Endothelial cell (in vitro differentiated cells): ENCODE measurements at regions not wholly inside any gene's neighbourhood (a gene's known extent, or its start where the extent isn't known, plus 50 kb on each side); places are given as distances from the start of the nearest gene placed in this dataset.

Experiments
- DNase-seq: peaks from one replicate; pipeline ENCODE4 v3.0.0; 2021; ENCODE audit warnings: low spot score
- H3K27ac Mint-ChIP-seq: one replicate; pipeline ENCODE4 v1.8.0; 2021; ENCODE audit warnings: mixed read lengths, inconsistent platforms; ENCODE audit not compliant: unreplicated experiment
- H3K27me3 Mint-ChIP-seq: one replicate; pipeline ENCODE4 v1.8.0; 2021; ENCODE audit warnings: mild to moderate bottlenecking, moderate library complexity, mixed read lengths, inconsistent platforms; ENCODE audit not compliant: unreplicated experiment
- H3K36me3 Mint-ChIP-seq: one replicate; pipeline ENCODE4 v1.8.0; 2021; ENCODE audit warnings: mild to moderate bottlenecking, low read depth, mixed read lengths, inconsistent platforms; ENCODE audit not compliant: unreplicated experiment
- H3K4me1 Mint-ChIP-seq: one replicate; pipeline ENCODE4 v1.8.0; 2021; ENCODE audit warnings: mild to moderate bottlenecking, mixed read lengths, inconsistent platforms; ENCODE audit not compliant: unreplicated experiment
- H3K4me3 Mint-ChIP-seq: one replicate; pipeline ENCODE4 v1.8.0; 2021; ENCODE audit warnings: mild to moderate bottlenecking, mixed read lengths, inconsistent platforms; ENCODE audit not compliant: unreplicated experiment
- H3K9me3 Mint-ChIP-seq: one replicate; pipeline ENCODE4 v1.8.0; 2021; ENCODE audit warnings: mixed read lengths, inconsistent platforms; ENCODE audit not compliant: unreplicated experiment
- CTCF ChIP-seq: fragments of 200-600 bp; sonication (generic); IDR thresholded peaks from one replicate; pipeline ENCODE4 v1.5.0; 2021; ENCODE audit warnings: antibody characterized with exemption; ENCODE audit not compliant: unreplicated experiment

GRCh38 chr5:60529001-60529400 is 171.0 kb downstream of the DEPDC1B start:
- H3K27me3 Mint-ChIP-seq, result peaks cover 5% of the 10 kb centered on the region
- no peak overlapping the region for H3K4me3 Mint-ChIP-seq
- no peak for DNase-seq
- no peak overlapping the region for H3K27ac Mint-ChIP-seq
- TF ChIP-seq CTCF, result no peak
- no peaks in the 10 kb centered on the region for H3K9me3 Mint-ChIP-seq
- no peaks in the 10 kb centered on the region for H3K36me3 Mint-ChIP-seq
- H3K4me1 Mint-ChIP-seq, result peaks cover 8% of the 10 kb centered on the region

DNA sequence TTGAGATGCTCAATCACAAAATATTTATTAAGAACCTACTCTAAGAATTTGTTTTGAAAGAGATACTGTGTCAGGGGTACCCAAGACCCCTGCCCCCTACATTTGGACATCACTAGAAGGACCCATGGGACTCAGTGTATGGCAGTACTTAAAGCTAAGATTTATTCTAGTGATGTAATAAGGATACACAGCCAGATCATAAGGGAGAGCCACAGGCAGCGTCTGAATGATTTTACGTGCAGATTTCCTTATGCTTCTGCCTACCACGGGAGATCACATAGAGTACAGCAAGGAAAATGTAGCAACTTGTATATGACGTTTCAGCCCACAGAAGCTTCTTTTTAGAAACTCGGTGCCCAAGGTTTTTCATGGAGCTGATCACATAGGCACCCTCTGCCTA is 172.9 kb downstream of the DEPDC1B start:
- Mint-ChIP-seq H3K27me3 (peaks cover 5% of the 10 kb centered on the region), H3K4me1 (peaks cover 8% of the 10 kb centered on the region), H3K36me3 (no peaks in the 10 kb centered on the region), H3K9me3 (no peaks in the 10 kb centered on the region), H3K4me3 (no peak overlapping the region), H3K27ac (no peak overlapping the region)
- TF ChIP-seq CTCF, result no peak
- DNase-seq, result no peak

DNA sequence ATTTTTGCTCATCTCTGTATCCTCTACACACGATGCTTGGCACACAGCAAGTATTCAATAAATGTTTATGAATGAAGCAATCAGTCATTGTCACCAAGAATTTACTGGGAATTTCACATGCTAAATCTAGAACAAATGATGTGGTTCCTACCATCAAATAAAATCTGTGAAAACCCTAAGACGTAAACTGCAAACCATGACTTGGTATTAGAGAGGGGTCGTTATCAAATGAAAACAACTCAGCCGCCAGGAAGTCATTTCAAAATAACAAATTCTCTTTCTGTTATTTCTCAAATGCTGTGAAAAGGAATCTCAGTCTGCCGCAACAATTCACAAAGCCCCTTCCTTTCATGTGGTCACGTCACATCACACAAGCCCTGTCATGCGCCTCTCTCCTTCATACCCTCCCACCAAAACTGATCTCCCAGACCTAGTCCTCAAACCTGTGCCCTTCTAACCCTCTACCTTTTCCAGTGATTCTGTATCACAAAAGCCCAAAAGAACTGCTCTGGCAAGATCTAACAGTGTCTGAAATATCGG is 173.6 kb downstream of the DEPDC1B start:
- Mint-ChIP-seq H3K4me1 (peaks cover 9% of the 10 kb centered on the region), H3K9me3 (no peaks in the 10 kb centered on the region), H3K4me3 (no peak overlapping the region), H3K36me3 (no peaks in the 10 kb centered on the region), H3K27ac (no peak overlapping the region), H3K27me3 (peaks cover 5% of the 10 kb centered on the region)
- no peak for DNase-seq
- TF ChIP-seq CTCF, result no peak

- Mint-ChIP-seq H3K27ac (no peak overlapping the region), H3K9me3 (no peaks in the 10 kb centered on the region), H3K4me3 (no peak overlapping the region), H3K4me1 (peaks cover 8% of the 10 kb centered on the region), H3K27me3 (peaks cover 2% of the 10 kb centered on the region), H3K36me3 (no peaks in the 10 kb centered on the region)
- no peak for TF ChIP-seq CTCF
- no peak for DNase-seq
Observed at GRCh38 chr5:60522292-60522905, 177.6 kb downstream of the DEPDC1B start.

- H3K4me1 Mint-ChIP-seq, result peaks cover 8% of the 10 kb centered on the region
- no peak for DNase-seq
- H3K36me3 Mint-ChIP-seq, result no peaks in the 10 kb centered on the region
- no peak overlapping the region for H3K4me3 Mint-ChIP-seq
- no peak overlapping the region for H3K27ac Mint-ChIP-seq
- no peak for TF ChIP-seq CTCF
- peaks cover 2% of the 10 kb centered on the region for H3K27me3 Mint-ChIP-seq
- H3K9me3 Mint-ChIP-seq, result no peaks in the 10 kb centered on the region
Observed at GRCh38 chr5:60521376-60522291, 178.3 kb downstream of the DEPDC1B start.
